Activated CD8-positive, alpha-beta T cell treated with anti-CD3 and anti-CD28 coated beads for 36 hours (primary cell): ENCODE measurements at regions not wholly inside any gene's neighbourhood (a gene's known extent, or its start where the extent isn't known, plus 50 kb on each side); places are given as distances from the start of the nearest gene placed in this dataset.

Experiments
- ATAC-seq: fragments of 200-7000 bp; cut with Tn5 transposase; one replicate; pipeline ENCODE4 v1.10.0; 2021; ENCODE audit warnings: mild to moderate bottlenecking, moderate library complexity
- CTCF ChIA-PET: fragments of 350-600 bp; sonication (Branson Sonifier 250); formaldehyde crosslinking; loops from one replicate; lab custom pipeline; 2021; ENCODE audit warnings: antibody characterized with exemption; lab: Charles Lee
- POLR2A ChIA-PET: fragments of 350-600 bp; sonication (Branson Sonifier 250); formaldehyde crosslinking; loops from one replicate; lab custom pipeline; 2021; ENCODE audit warnings: antibody characterized with exemption; lab: Charles Lee
- DNase-seq: peaks from one replicate; pipeline ENCODE4 v3.0.0-alpha.2; 2020
- H3K27ac Mint-ChIP-seq: one replicate; pipeline ENCODE4 v1.8.0; 2021; ENCODE audit warnings: mild to moderate bottlenecking, mixed read lengths
- H3K27me3 Mint-ChIP-seq: one replicate; pipeline ENCODE4 v1.8.0; 2021; ENCODE audit warnings: mixed read lengths
- H3K36me3 Mint-ChIP-seq: one replicate; pipeline ENCODE4 v1.8.0; 2021; ENCODE audit warnings: low read depth, mixed read lengths
- H3K4me1 Mint-ChIP-seq: one replicate; pipeline ENCODE4 v1.8.0; 2021; ENCODE audit warnings: low read depth, mixed read lengths
- H3K4me3 Mint-ChIP-seq: one replicate; pipeline ENCODE4 v1.8.0; 2021; ENCODE audit warnings: mild to moderate bottlenecking, moderate library complexity, mixed read lengths
- H3K9me3 Mint-ChIP-seq: one replicate; pipeline ENCODE4 v1.8.0; 2021; ENCODE audit warnings: mixed read lengths
- CTCF ChIP-seq: fragments of 200-600 bp; IDR thresholded peaks from one replicate; pipeline ENCODE4 v1.8.0; 2022; ENCODE audit warnings: antibody characterized with exemption, mild to moderate bottlenecking
- intact Hi-C: fragments of 100-400 bp; cut with micrococcal nuclease; formaldehyde crosslinking; loops from one replicate; pipeline ENCODE4 v1.10.0; 2022

GRCh38 chr17:12605222-12605621, 60.5 kb upstream of the MYOCD start:
- intact Hi-C loops, result no loop called here
- Mint-ChIP-seq H3K4me1 (no peaks in the 10 kb centered on the region), H3K9me3 (peaks cover 7% of the 10 kb centered on the region), H3K27ac (no peak overlapping the region), H3K4me3 (no peak overlapping the region), H3K27me3 (no peaks in the 10 kb centered on the region), H3K36me3 (no peaks in the 10 kb centered on the region)
- POLR2A ChIA-PET, result no interaction called here
- DNase-seq (no peak), ATAC-seq (no peak)
- no peak for TF ChIP-seq CTCF
- CTCF ChIA-PET, result no interaction called here

GRCh38 chr17:12613566-12613965, 52.1 kb upstream of the MYOCD start:
- POLR2A ChIA-PET, result no interaction called here
- Mint-ChIP-seq H3K36me3 (no peaks in the 10 kb centered on the region), H3K4me1 (no peaks in the 10 kb centered on the region), H3K9me3 (peaks cover 4% of the 10 kb centered on the region), H3K4me3 (no peak overlapping the region), H3K27me3 (no peaks in the 10 kb centered on the region), H3K27ac (no peak overlapping the region)
- CTCF ChIA-PET, result interaction anchor here (1.1 kb wide), 1 partner anchor 11 kb away, joined by 3 read pairs; no protein-coding TSS in a partner anchor
- intact Hi-C loops, result no loop called here
- no peak for TF ChIP-seq CTCF
- DNase-seq (no peak), ATAC-seq (no peak)
